ENCODE measurements at regions not wholly inside any gene's neighbourhood (a gene's known extent, or its start where the extent isn't known, plus 50 kb on each side); places are given as distances from the start of the nearest gene placed in this dataset.

GRCh38 chr3:34258271-34258998 lies 460.0 kb downstream of the PDCD6IP start:
- no peak for DNase-seq

GRCh38 chr3:34260271-34261000 lies 462.0 kb downstream of the PDCD6IP start:
- DNase-seq: peak; percentile 35

DNA sequence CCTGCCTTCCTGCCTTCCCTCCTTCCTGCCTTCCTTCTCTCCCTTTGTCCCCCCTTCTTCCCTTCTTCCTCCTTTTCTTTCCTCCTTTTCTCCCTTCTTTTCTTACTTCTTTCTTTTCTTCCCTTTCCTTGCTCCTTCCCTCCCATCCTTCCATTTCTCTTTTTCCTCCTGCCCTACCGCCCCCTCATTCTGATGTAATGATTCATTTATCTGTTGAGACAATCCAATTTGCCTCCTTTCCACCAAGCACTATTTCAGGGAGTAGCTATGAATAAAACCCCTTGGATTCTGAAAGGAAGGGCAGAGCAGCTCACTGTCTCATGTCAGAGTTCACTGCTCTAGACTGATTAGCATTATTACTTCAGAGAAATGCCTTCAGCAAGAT lies 462.6 kb downstream of the PDCD6IP start:
- no peak for DNase-seq

- no peak for DNase-seq
These were observed 464.7 kb downstream of the PDCD6IP start for GRCh38 chr3:34263101-34263621.

DNA sequence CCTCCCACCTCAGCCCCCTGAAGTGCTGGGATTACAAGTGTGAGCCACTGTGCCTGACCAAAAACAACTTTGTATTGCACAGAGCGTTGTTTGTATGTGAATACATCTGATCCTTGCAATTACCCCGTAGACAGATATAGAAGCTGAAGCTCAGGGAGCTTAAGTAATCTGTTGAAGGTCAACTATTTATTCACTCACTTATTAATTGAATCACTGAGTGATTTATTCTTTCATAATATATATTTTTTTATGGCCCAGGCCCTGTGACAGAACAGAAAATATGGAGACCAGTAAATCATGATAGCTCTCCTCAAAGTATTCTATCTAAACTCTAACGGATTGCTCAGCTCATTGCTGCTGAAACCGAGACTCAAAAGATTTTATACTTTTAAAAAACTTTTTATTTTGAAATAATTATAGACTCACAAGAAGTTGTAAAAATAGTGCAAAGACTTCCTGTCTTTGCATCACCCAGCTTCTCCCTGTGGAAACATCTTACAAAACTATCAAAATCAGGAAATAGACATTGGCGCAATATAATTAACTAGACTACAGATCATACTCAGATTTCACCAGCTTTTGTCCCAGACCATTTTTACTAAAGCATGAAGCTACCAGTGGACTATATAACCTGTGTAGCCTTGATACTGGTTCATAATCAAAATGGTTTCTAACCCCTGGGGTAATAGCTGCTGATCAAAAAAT lies 466.1 kb downstream of the PDCD6IP start:
- no peak for DNase-seq

DNA sequence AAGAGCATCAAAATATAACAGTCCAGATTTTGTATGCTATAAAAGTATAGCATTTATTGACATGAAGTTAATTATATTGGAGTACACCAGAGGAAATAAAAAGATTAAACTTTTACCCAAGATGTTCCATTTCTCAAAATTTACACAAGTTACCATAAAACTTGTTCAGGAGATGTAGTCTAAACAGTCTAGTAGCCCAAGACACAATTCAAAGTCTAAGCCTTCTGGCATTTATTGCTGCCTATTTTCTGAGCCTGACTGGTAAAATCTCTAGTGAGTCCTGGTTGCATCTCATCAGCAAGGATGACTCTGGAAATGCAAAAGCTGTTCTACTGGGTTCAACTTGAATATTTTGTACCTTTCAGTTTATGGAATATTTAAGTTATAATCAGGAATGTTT lies 468.7 kb downstream of the PDCD6IP start:
- DNase-seq: no peak

GRCh38 chr3:34268032-34268709 lies 469.7 kb downstream of the PDCD6IP start:
- no peak for DNase-seq

DNA sequence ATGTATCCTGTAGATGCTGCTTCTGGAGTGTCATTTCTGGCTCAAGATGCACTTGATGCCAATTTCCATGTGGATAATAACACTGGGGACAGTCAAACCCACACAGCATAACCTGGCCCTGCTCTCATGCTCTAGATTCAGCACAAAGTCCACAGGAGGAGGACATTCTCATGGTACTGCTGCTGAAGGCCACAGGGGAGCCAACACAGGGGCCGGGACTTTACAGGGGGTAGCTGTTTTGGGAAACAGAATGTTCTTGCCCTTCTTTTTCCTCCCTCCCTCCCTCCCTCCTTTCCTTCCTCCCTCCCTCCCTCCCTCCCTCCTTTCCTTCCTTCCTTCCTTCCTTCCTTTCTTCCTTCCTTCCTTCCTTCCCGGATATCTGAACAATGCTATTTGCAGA lies 477.4 kb downstream of the PDCD6IP start:
- no peak for DNase-seq

GRCh38 chr3:34276342-34276741 lies 477.9 kb downstream of the PDCD6IP start:
- DNase-seq: no peak

GRCh38 chr3:34277110-34277509 lies 478.7 kb downstream of the PDCD6IP start:
- DNase-seq: no peak

DNA sequence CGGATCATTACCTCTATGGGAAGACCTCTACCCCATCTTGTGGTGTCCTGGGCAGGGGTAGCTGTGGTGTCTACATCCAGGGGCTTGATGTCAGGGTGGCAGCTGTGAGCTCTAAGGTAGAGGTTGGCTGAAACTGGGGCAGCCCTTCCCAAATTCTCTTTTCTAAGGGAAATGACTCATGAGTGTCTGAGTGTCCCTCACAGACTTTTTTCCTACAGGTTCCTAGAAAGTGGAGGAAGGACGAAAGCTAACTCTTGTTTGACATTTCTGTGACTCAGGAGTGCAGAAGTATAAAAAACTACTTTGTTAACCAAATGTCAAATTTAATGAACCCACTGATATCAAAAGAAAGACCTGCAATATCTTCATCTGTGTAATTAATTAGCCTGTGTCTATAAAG lies 481.5 kb downstream of the PDCD6IP start:
- DNase-seq: no peak

DNA sequence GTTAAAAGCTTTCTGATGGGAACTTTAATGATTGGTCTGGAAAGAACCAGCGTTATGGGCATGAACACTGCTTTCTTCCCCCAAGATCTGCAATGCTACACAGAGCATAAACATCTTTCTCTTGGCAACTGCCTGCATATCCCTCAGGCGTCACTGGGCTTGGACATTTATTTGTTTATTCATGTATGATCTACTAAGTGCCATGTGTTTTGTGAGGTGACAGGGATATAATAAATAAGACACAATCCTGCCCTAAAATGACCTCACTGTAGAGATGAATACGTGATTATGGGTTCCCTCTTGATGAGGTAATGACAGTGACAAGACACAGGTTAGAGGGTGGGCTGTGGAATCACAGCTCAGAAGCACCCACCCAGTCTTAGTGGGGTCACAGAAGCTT lies 485.3 kb downstream of the PDCD6IP start:
- DNase-seq: no peak

DNA sequence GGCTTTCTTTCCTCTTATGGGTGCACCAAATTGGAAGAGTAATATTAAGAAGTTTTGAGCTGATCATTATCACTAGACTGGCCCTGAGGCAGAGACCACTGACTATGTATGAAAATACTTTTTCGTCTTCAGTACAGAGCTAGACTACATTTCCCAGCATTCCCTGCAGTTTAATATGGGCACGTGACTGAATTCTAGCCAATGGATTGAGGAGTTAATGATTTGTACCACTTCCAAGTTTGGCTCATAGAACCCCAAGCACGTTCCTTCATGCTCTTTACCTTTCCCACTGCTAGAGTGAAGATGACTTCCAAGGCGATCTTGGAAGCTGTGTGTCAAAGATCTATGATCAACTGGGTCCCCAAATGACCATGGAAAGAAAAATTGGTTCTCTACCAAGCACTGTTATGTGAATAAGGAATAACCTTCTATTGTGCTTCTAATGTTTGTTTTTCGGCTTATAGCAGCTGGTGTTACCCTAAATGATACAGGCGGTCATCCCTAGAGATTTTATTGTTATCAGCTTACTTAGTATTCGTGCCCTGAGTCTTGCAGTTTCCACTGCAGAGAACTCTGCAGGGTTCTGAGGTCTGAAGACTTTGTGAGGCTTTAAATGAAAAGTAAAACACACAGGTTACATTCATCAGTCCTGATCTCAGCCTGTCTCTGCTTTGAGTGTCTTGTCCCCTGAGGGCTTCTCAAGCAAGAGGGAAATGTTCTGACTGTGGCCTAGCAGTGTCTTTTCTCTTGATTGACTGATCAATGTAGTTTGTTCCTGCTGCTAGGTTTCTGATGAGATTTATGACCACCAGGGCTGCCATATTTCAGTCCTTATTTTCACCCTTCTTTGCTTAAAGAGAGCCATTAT lies 486.8 kb downstream of the PDCD6IP start:
- DNase-seq: no peak

GRCh38 chr3:34285827-34286188 lies 487.4 kb downstream of the PDCD6IP start:
- DNase-seq: no peak

- no peak for DNase-seq
These were observed 494.3 kb downstream of the PDCD6IP start for GRCh38 chr3:34292605-34293300.

DNA sequence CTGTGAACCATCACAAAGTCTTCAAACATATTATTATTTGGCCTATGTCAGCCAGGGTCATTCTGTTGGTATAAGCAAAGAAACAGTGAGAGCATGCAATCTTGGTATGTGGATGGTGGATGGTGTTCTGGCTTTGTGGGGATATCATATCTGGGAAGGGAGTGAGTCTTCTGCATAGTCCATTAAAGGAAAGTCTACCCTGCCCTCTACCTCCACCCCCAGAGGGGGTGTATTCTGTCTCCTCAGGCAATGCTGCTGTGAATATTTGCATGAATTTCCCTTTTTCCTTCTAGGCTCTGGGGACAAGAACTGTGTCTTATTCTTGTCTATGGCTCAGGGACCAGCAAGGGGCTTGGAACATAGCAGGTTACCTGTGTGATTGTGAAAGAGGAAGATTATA lies 495.8 kb downstream of the PDCD6IP start:
- DNase-seq: no peak

GRCh38 chr3:34296796-34297195 lies 498.4 kb downstream of the PDCD6IP start:
- no peak for DNase-seq

DNA sequence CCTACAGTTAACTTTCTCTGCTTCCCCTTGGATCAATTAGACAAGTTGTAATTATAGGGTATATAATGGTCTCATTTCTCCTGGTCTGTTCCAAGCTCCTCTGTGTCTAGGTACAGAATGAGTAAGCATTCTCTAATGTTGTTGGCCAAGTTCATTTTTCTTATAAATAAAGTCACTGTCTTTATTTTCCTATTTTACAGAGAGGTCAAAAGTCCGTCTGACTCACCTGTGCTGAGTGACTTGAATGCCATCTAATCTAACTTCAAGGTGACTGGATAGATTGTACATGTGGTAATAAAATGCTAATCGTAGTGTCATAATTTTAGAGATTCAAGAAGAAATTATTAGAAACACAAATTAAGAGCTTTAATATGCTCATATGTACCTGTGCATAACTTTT lies 500.2 kb downstream of the PDCD6IP start:
- no peak for DNase-seq

DNA sequence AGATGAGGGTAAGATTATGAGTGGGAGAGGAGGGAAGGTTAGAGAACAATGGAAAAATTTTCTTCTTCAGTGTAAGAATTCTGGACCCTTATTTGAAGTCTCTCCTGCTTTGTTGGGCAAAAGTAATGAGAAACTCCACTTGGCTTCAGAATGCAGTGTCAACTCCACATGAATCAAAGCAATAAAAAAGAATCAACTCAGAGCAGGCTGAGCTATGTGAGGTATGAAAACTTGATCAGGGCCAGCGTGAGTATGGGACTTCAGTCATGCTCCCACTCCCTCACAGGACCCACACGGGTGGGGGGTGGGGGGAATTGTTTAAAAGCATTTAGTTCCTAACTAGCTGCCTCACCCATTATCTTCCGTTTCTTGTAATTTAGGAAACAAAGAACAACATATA lies 502.2 kb downstream of the PDCD6IP start:
- DNase-seq: no peak

GRCh38 chr3:34301313-34301712 lies 502.9 kb downstream of the PDCD6IP start:
- DNase-seq: no peak

- no peak for DNase-seq
These were observed 506.8 kb downstream of the PDCD6IP start for GRCh38 chr3:34305266-34305665.

GRCh38 chr3:34312684-34313083 lies 514.3 kb downstream of the PDCD6IP start:
- DNase-seq: no peak
